Neural progenitor cell (in vitro differentiated cells): ENCODE measurements at regions not wholly inside any gene's neighbourhood (a gene's known extent, or its start where the extent isn't known, plus 50 kb on each side); places are given as distances from the start of the nearest gene placed in this dataset.

Experiments used
- DNase-seq: peaks from one replicate; pipeline ENCODE4 v3.0.0-alpha.2; 2016; ENCODE audit warnings: low spot score
- H2AFZ ChIP-seq: fragments of 200-600 bp; sonication (generic); replicated peaks from 2 replicates; pipeline ENCODE4 v1.6.1; 2016; ENCODE audit warnings: antibody characterized with exemption
- H3F3A ChIP-seq: fragments of 200-600 bp; sonication (generic); 2 replicates; pipeline ENCODE4 v1.6.1; 2016; ENCODE audit warnings: antibody characterized with exemption, low read depth
- H3K27ac ChIP-seq: fragments of 200-600 bp; sonication (generic); 2 replicates; pipeline ENCODE4 v1.5.1; 2016; ENCODE audit warnings: mild to moderate bottlenecking
- H3K27me3 ChIP-seq: fragments of 200-600 bp; sonication (generic); 2 replicates; pipeline ENCODE4 v1.6.1; 2016; ENCODE audit warnings: mild to moderate bottlenecking, moderate library complexity
- H3K36me3 ChIP-seq: fragments of 200-600 bp; sonication (generic); 2 replicates; pipeline ENCODE4 v1.5.1; 2016
- H3K4me1 ChIP-seq: fragments of 200-600 bp; sonication (generic); 2 replicates; pipeline ENCODE4 v1.6.1; 2016; ENCODE audit warnings: mixed run types
- H3K4me2 ChIP-seq: fragments of 200-600 bp; sonication (generic); 2 replicates; pipeline ENCODE4 v1.6.1; 2016
- H3K4me3 ChIP-seq: fragments of 200-600 bp; sonication (generic); 2 replicates; pipeline ENCODE4 v1.5.1; 2016
- H3K79me2 ChIP-seq: fragments of 200-600 bp; sonication (generic); 2 replicates; pipeline ENCODE4 v1.6.1; 2016; ENCODE audit warnings: low read depth
- H3K9ac ChIP-seq: fragments of 200-600 bp; sonication (generic); 2 replicates; pipeline ENCODE4 v1.6.1; 2016
- H3K9me3 ChIP-seq: fragments of 200-600 bp; sonication (generic); 2 replicates; pipeline ENCODE4 v1.5.1; 2016; ENCODE audit warnings: low read depth
- H4K20me1 ChIP-seq: fragments of 200-600 bp; sonication (generic); 2 replicates; pipeline ENCODE4 v1.6.1; 2016; ENCODE audit warnings: low read depth
- H3K27ac Mint-ChIP-seq: 3 replicates; pipeline ENCODE4 v1.8.0; 2021; ENCODE audit warnings: mixed read lengths
- H3K27me3 Mint-ChIP-seq: 2 replicates; pipeline ENCODE4 v1.8.0; 2022; ENCODE audit warnings: low read depth, mild to moderate bottlenecking, inconsistent platforms, moderate library complexity, mixed read lengths; ENCODE audit not compliant: insufficient read depth
- H3K36me3 Mint-ChIP-seq: 3 replicates; pipeline ENCODE4 v1.8.0; 2021; ENCODE audit warnings: mixed read lengths
- H3K4me1 Mint-ChIP-seq: 3 replicates; pipeline ENCODE4 v1.8.0; 2021; ENCODE audit warnings: mixed read lengths
- H3K4me3 Mint-ChIP-seq: 3 replicates; pipeline ENCODE4 v1.8.0; 2021; ENCODE audit warnings: mild to moderate bottlenecking, moderate library complexity, mixed read lengths
- H3K9me3 Mint-ChIP-seq: 3 replicates; pipeline ENCODE4 v1.8.0; 2020; ENCODE audit warnings: mixed read lengths
- CTCF ChIP-seq: fragments of 200-600 bp; sonication (generic); IDR thresholded peaks from 2 replicates; pipeline ENCODE4 v1.5.1; 2017; ENCODE audit warnings: antibody characterized with exemption, mild to moderate bottlenecking
- EZH2 ChIP-seq: fragments of 200-600 bp; sonication (generic); IDR thresholded peaks from 2 replicates; pipeline ENCODE4 v1.6.1; 2017; ENCODE audit warnings: antibody characterized with exemption, mild to moderate bottlenecking, moderate library complexity
- EZH2phosphoT487 ChIP-seq: fragments of 200-600 bp; sonication (generic); IDR thresholded peaks from 2 replicates; pipeline ENCODE4 v1.6.1; 2017; ENCODE audit warnings: antibody characterized with exemption

GRCh38 chr9:10700915-10701314 lies 88.1 kb upstream of the PTPRD start:
- no peak overlapping the region for H3K4me2 ChIP-seq
- no peak for DNase-seq
- H3K27ac ChIP-seq, result no peak overlapping the region
- H3K27me3 Mint-ChIP-seq, result peaks cover 2% of the 10 kb centered on the region
- H3K4me3 Mint-ChIP-seq, result no peak overlapping the region
- H3K36me3 Mint-ChIP-seq, result no peaks in the 10 kb centered on the region
- H4K20me1 ChIP-seq, result no peaks in the 10 kb centered on the region
- H3K9me3 Mint-ChIP-seq, result no peaks in the 10 kb centered on the region
- H2AFZ ChIP-seq, result no peak overlapping the region
- no peak overlapping the region for H3K9ac ChIP-seq
- no peaks in the 10 kb centered on the region for H3K4me1 ChIP-seq
- peaks cover 2% of the 10 kb centered on the region for H3K4me1 Mint-ChIP-seq
- no peaks in the 10 kb centered on the region for H3F3A ChIP-seq
- H3K36me3 ChIP-seq, result no peaks in the 10 kb centered on the region
- no peaks in the 10 kb centered on the region for H3K79me2 ChIP-seq
- H3K9me3 ChIP-seq, result no peaks in the 10 kb centered on the region
- no peaks in the 10 kb centered on the region for H3K27me3 ChIP-seq
- no peak overlapping the region for H3K27ac Mint-ChIP-seq
- H3K4me3 ChIP-seq, result no peak overlapping the region
- no peak for TF ChIP-seq EZH2phosphoT487
- no peak for TF ChIP-seq EZH2
- no peak for TF ChIP-seq CTCF

GRCh38 chr9:10701906-10702305 lies 89.1 kb upstream of the PTPRD start:
- Mint-ChIP-seq H3K9me3 (no peaks in the 10 kb centered on the region), H3K4me1 (peaks cover 2% of the 10 kb centered on the region), H3K4me3 (no peak overlapping the region), H3K27ac (no peak overlapping the region), H3K27me3 (peaks cover 2% of the 10 kb centered on the region), H3K36me3 (no peaks in the 10 kb centered on the region)
- no peaks in the 10 kb centered on the region for H3K79me2 ChIP-seq
- no peaks in the 10 kb centered on the region for H3K36me3 ChIP-seq
- no peak overlapping the region for H2AFZ ChIP-seq
- H3K4me1 ChIP-seq, result no peaks in the 10 kb centered on the region
- no peak for TF ChIP-seq EZH2
- no peaks in the 10 kb centered on the region for H3K9me3 ChIP-seq
- no peak overlapping the region for H3K27ac ChIP-seq
- H3K9ac ChIP-seq, result no peak overlapping the region
- no peak for DNase-seq
- H3K27me3 ChIP-seq, result no peaks in the 10 kb centered on the region
- no peaks in the 10 kb centered on the region for H3F3A ChIP-seq
- no peaks in the 10 kb centered on the region for H4K20me1 ChIP-seq
- H3K4me3 ChIP-seq, result no peak overlapping the region
- H3K4me2 ChIP-seq, result no peak overlapping the region

- H3K9ac ChIP-seq, result no peak overlapping the region
- H3K36me3 ChIP-seq, result no peaks in the 10 kb centered on the region
- TF ChIP-seq EZH2 (no peak), EZH2phosphoT487 (no peak), CTCF (no peak)
- Mint-ChIP-seq H3K4me1 (peaks cover 2% of the 10 kb centered on the region), H3K9me3 (no peaks in the 10 kb centered on the region), H3K4me3 (no peak overlapping the region), H3K27me3 (peaks cover 2% of the 10 kb centered on the region), H3K27ac (no peak overlapping the region), H3K36me3 (no peaks in the 10 kb centered on the region)
- no peak overlapping the region for H2AFZ ChIP-seq
- H3K4me3 ChIP-seq, result no peak overlapping the region
- no peaks in the 10 kb centered on the region for H3K27me3 ChIP-seq
- no peaks in the 10 kb centered on the region for H3K9me3 ChIP-seq
- no peak overlapping the region for H3K4me2 ChIP-seq
- H3K27ac ChIP-seq, result no peak overlapping the region
- no peak for DNase-seq
- no peaks in the 10 kb centered on the region for H3F3A ChIP-seq
- no peaks in the 10 kb centered on the region for H3K79me2 ChIP-seq
- no peaks in the 10 kb centered on the region for H3K4me1 ChIP-seq
- H4K20me1 ChIP-seq, result no peaks in the 10 kb centered on the region
Observed at GRCh38 chr9:10703139-10703538, 90.3 kb upstream of the PTPRD start.

- Histone ChIP-seq H3K4me3 (no peak overlapping the region), H3K4me1 (no peaks in the 10 kb centered on the region), H3F3A (no peaks in the 10 kb centered on the region), H3K4me2 (no peak overlapping the region), H3K9ac (no peak overlapping the region), H3K36me3 (no peaks in the 10 kb centered on the region), H4K20me1 (no peaks in the 10 kb centered on the region), H3K79me2 (no peaks in the 10 kb centered on the region), H3K27ac (no peak overlapping the region), H3K9me3 (no peaks in the 10 kb centered on the region), H2AFZ (no peak overlapping the region), H3K27me3 (no peaks in the 10 kb centered on the region)
- DNase-seq, result no peak
- Mint-ChIP-seq H3K36me3 (no peaks in the 10 kb centered on the region), H3K27me3 (peaks cover 2% of the 10 kb centered on the region), H3K9me3 (no peaks in the 10 kb centered on the region), H3K4me3 (no peak overlapping the region), H3K27ac (no peak overlapping the region), H3K4me1 (peaks cover 2% of the 10 kb centered on the region)
- no peak for TF ChIP-seq CTCF
Observed at GRCh38 chr9:10704720-10705119, 91.9 kb upstream of the PTPRD start.
